ENCODE measurements at regions not wholly inside any gene's neighbourhood (a gene's known extent, or its start where the extent isn't known, plus 50 kb on each side); places are given as distances from the start of the nearest gene placed in this dataset.
A peak's percentile ranks its signal among the peaks of the same experiment; 100 is the strongest.

DNA sequence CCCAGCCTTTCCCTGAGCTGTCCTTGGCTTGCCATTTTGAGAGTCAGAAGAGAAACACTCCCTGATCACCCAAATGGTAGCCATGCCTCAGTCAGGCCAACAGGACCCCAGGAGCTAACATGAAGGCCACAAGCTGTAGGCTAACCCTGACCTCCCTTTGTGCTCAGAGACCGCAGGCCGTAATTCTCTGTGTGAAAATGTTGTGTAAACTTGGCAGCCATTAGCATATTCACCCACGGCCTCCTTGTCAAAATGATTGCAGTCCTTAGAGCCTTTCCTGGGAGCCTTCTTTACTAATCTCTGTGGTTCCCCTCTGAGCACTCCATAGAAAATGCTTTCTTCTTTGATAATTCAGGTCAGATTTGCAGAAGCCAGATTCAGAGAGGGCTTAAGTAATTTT lies 418.9 kb downstream of the COG6 start:
- no peak for DNase-seq (ENCODE audit: low spot score)

- no peak for DNase-seq (ENCODE audit: low spot score)
Measured at GRCh38 chr13:40075281-40075680, 419.8 kb downstream of the COG6 start.

DNA sequence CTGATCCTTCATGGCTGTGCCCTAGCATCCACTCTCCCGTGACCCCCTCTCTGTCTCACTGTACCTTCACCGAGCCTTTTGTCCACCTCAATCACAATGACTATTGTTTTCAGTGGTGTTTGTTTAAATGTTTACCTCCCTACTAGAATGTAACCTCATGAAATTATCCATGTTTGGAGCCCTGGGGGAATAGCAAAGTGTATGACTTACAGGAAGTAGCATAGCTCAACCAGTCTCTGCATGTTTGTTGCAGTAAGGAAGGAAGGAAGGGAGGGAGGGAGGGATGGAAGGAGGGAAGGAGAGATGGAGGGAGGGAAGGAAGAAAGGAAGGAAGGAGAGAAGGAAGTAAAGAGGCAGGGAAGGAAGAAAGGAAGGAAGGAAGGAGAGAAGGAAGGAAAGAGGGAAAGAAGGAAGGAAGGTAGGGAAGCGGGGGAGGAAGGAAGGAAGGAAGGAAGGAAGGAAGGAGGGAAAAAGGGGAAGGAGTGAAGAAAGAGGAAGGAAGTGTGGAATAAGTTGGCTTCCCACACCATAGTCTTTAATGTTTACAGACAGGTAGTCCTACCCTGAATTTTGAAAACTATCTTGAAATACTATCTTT lies 421.4 kb downstream of the COG6 start:
- no peak for DNase-seq (ENCODE audit: low spot score)

DNA sequence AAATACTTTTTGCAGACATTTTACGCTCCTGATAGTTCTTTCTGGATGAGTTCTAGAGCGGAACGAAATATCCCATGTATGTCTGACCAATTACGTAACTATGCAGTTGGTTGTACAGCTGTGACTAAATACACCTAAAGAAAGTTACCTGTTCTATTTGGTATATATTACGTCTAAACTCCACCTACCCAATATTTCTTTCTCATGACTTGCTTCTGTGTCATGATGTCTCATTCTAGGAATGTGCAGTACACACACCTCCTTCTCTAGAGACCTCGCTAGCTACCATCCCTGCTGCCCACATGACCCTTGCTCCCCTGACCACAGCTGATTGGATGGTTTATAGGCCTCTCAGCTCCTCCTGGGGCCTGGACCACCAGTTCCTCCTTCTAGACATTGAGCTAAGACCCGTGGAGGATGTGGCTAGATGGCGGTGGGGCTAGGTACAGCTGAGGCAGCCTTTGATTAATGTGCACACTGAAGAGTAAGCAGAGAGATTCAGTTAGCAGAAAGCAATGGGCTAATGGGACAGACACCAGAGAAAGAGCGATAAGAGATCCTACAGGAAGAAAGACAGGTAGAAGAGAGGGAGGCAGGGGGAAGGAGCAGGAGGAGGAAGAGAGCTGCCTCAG lies 422.1 kb downstream of the COG6 start:
- no peak for DNase-seq (ENCODE audit: low spot score)

- no peak for DNase-seq (ENCODE audit: low spot score)
Measured at GRCh38 chr13:40079721-40080120, 424.3 kb downstream of the COG6 start.

- DNase-seq (ENCODE audit: low spot score): no peak
Measured at GRCh38 chr13:40080676-40081075, 425.2 kb downstream of the COG6 start.

- DNase-seq (ENCODE audit: low spot score): peak; percentile 85
Measured at GRCh38 chr13:40082639-40083038, 427.2 kb downstream of the COG6 start.

GRCh38 chr13:40083841-40084240 lies 428.4 kb downstream of the COG6 start:
- DNase-seq (ENCODE audit: low spot score): no peak

DNA sequence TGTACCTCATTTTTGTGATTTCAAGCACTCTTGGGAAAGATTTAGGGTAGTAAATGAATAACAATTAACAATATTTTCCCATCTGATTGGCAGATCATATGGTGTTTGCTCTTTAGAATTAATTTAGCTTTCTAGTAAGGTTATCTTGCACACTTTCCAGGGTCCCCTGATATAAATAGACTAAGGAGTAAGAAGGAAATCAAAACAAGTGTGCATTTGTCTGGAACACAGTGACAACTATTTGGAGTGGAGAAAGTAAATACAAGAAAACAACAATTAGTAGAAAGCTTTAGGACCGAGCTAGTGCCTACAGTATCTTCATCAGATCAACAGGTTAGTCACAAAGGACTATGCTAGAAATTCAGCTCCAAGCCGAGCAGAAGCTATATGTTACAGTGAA lies 429.5 kb downstream of the COG6 start:
- no peak for DNase-seq (ENCODE audit: low spot score)

- DNase-seq (ENCODE audit: low spot score): no peak
Measured at GRCh38 chr13:40087091-40088002, 431.9 kb downstream of the COG6 start.

DNA sequence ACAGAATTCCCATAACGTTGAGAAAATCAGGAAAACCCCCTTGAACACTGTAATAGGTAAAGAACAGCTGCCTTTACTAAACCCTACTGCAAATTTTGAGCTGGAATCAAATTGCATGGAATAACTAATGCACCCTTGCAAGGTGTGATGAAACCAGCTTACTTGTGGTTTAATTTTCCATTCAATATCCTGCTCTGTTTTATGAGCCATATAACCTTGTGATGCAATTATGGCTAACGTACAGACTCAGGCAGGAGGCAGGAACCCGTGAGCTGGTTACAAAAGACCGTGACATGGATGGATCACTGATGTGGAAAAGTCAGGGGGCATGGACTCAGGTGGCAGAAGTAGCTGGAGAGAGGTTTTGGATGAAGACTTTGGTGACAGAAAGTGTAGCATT lies 438.6 kb downstream of the COG6 start:
- no peak for DNase-seq (ENCODE audit: low spot score)

GRCh38 chr13:40095695-40096356 lies 440.4 kb downstream of the COG6 start:
- no peak for DNase-seq (ENCODE audit: low spot score)

DNA sequence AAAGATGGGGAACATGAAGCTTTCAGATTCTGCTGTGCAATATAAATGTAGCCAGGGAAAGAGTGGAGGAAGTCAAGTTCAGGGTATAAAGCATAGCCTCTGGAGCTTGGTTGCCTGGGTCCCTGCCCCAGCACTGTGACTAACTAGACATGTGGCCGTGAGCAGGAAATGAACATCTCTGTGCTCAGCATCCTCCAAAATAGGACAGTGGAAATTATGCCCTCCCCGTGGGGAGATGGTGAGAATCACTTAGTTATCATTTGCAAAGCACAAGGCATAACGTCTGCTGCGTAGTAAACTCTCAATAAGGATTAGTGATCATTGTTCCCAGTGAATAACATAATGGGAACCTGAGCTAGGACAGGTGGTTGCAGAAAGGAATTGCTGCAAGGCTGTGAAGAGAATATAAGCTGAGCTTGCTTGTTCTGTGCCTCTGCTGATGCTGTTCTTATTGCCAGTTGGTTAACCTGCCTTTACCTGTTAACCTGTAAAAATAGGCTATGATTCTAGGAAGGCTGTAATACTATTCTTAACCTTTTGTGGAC lies 441.0 kb downstream of the COG6 start:
- no peak for DNase-seq (ENCODE audit: low spot score)

DNA sequence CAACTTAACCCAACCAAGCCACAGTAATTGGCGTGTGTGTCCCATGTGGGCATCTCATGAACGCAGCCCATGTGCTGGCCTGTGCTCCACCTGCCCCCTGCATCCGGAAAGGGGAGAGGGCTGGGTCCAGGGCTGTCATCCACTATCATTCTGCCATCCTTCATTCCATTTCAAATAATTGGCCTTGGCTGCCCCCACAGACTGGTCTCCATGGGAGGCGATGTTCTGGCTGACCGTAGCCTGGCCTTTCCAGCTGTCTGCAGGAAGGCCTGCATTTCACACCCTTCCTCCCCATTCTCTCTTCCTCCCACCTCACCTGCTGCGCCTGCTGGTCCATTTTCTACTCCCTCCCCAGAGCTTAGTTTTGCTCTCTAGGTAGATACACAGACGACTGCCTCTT lies 442.8 kb downstream of the COG6 start:
- no peak for DNase-seq (ENCODE audit: low spot score)

DNA sequence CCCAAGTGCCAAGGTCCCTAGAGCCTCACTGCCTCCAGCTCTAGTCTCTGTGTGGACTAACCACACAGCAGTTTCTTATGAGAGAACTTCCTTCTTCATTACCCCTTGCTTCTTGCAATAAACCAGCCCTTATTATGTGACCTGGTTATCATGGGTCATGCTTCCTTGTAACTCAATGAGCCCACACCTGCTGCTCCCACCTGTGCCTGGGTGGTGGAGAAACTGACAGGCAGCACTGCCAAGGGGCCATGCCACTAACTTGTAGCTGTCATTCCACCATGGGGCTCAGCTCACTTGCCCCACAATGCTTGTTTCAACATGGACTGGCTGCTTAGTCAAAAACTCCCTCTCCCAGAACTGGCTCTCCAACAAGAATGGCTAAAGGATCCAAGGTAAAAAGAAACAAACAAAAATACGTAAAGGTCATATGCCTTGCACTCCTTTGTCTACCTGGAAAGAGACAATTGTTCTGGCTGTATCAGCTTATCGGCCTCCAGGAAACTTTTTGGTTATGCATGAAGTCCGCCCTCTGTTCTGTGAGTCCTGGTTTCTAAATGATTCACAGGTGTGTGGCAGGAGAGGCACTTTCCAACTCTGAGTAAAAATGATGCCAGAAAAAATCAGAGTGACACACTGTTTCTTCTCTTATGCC lies 446.4 kb downstream of the COG6 start:
- DNase-seq (ENCODE audit: low spot score): no peak

DNA sequence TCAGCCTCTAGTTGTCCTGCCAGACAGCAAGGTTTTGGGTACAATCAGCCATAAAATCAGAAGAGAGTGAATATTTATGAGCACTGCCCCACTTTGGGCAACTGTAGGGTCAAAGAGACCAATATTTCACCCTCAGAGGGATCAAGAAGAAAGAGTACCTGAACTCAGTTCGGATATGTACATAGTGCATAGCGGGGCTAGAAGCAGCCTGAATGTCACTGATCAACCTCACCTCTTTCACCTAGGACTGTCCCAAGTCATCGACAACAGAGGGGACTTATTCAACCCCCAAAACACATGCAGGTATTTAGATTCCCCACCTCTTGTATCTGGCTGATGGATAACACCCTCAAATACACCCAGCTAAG lies 446.9 kb downstream of the COG6 start:
- DNase-seq (ENCODE audit: low spot score): no peak

DNA sequence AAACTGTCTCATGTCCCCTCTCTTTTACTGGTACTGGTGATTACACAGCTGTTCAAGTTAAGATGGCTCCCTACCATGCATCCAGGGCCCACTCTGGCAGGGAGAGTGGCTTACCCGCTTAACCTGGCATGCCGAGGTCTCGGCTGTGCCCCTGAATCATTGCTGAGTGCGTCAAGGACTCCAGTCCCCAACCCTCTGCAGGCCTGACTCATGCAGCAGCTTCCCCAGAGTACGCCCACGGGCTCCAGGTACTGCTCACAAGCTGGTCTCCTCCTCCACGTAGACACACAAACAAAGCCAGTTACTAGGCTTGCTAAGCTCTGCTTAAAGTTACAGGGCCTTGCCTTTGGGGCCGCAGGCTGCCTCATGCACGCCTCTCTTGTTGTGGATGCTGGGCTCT lies 447.4 kb downstream of the COG6 start:
- DNase-seq (ENCODE audit: low spot score): no peak

- DNase-seq (ENCODE audit: low spot score): no peak
Measured at GRCh38 chr13:40103864-40104263, 448.4 kb downstream of the COG6 start.

- no peak for DNase-seq (ENCODE audit: low spot score)
Measured at GRCh38 chr13:40105231-40105630, 449.8 kb downstream of the COG6 start.

GRCh38 chr13:40109351-40109844 lies 453.9 kb downstream of the COG6 start:
- peak; percentile 90 for DNase-seq (ENCODE audit: low spot score)

DNA sequence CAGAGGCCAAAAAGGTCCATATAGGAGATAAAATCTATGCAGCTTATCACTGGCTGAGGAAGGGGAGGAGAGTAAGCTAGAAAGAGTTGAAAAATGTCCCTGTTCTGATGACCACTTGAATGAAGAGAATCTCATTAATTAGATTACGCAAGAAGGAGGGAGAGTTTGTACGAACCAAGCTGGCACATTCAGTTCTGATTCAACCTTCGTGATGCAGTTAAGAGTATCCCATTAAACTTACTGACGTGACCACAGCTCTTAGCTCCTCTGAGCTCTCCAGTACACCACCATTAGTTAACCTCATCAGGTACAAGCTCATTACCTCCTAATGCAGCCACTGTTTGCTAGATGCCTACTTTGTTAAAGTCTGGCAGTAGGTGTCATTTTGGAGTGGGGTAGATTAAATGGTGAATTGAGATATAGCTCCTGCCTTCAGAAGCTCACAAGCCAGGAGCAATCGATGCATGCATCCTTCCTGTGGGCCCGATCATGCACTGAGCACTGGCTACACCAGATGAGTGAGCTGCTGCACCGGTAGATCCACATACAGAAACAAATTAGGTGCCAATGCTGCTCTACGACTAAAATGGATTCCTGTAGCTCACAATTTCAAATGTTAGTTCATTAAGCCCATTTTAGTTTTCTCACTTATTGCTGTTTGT lies 458.3 kb downstream of the COG6 start:
- DNase-seq (ENCODE audit: low spot score): no peak
